Keratinocyte (primary cell): ENCODE measurements at regions not wholly inside any gene's neighbourhood (a gene's known extent, or its start where the extent isn't known, plus 50 kb on each side); places are given as distances from the start of the nearest gene placed in this dataset.

ENCODE experiments used
- DNase-seq: peaks from one replicate; pipeline ENCODE4 v3.0.0-alpha.2; 2011; ENCODE audit warnings: low read depth, missing footprints, low spot score
- FAIRE-seq: peaks from 2 replicates; lab custom pipeline; 2011; peaks lifted over from hg19 to GRCh38; lab: Jason Lieb, UNC
- H2AFZ ChIP-seq: 2 replicates; pipeline ENCODE4 v1.6.0; 2012; ENCODE audit warnings: low read length, control low read depth, inconsistent platforms; ENCODE audit not compliant: control insufficient read depth
- H3K27ac ChIP-seq: 2 replicates; pipeline ENCODE4 v1.5.1; 2011; ENCODE audit warnings: low read length; ENCODE audit not compliant: control insufficient read depth, insufficient read depth
- H3K27me3 ChIP-seq: 3 replicates; pipeline ENCODE4 v1.6.0; 2011; ENCODE audit warnings: low read length; ENCODE audit not compliant: control insufficient read depth, insufficient read depth; ENCODE audit errors: extremely low read depth
- H3K36me3 ChIP-seq, 2 experiments: 2 replicates in 1 of 2; 3 replicates in 1 of 2; pipeline ENCODE4 v1.5.1; 2011; ENCODE audit warnings: low read length in 2 of 2, mild to moderate bottlenecking in 1 of 2; ENCODE audit not compliant: control insufficient read depth in 2 of 2, insufficient read depth in 2 of 2; ENCODE audit errors: extremely low read depth in 1 of 2
- H3K4me1 ChIP-seq: 3 replicates; pipeline ENCODE4 v1.5.1; 2011; ENCODE audit warnings: low read length; ENCODE audit not compliant: control insufficient read depth, insufficient read depth; ENCODE audit errors: extremely low read depth
- H3K4me2 ChIP-seq: 3 replicates; pipeline ENCODE4 v1.6.0; 2011; ENCODE audit warnings: low read depth, low read length; ENCODE audit not compliant: control insufficient read depth, insufficient read depth; ENCODE audit errors: extremely low read depth
- H3K4me3 ChIP-seq, 3 experiments: fragments of 200-600 bp in 1 of 3; sonication (generic) in 1 of 3; 2 replicates in 2 of 3; 3 replicates in 1 of 3; pipeline ENCODE4 v1.5.1; 2011 to 2016; ENCODE audit warnings: low read length in 3 of 3, mild to moderate bottlenecking in 3 of 3, control low read depth in 2 of 3, inconsistent platforms in 1 of 3, low read depth in 1 of 3, mixed read lengths in 1 of 3, mixed run types in 1 of 3, moderate library complexity in 1 of 3; ENCODE audit not compliant: control insufficient read depth in 2 of 3, insufficient read depth in 2 of 3; ENCODE audit errors: extremely low read depth in 1 of 3
- H3K79me2 ChIP-seq: 2 replicates; pipeline ENCODE4 v1.6.0; 2012; ENCODE audit warnings: low read length; ENCODE audit not compliant: control insufficient read depth, insufficient read depth
- H3K9ac ChIP-seq: 3 replicates; pipeline ENCODE4 v1.6.0; 2011; ENCODE audit warnings: low read length; ENCODE audit not compliant: control insufficient read depth, insufficient read depth; ENCODE audit errors: extremely low read depth
- H3K9me1 ChIP-seq: 3 replicates; pipeline ENCODE4 v1.6.0; 2011; ENCODE audit warnings: low read length; ENCODE audit not compliant: control insufficient read depth, insufficient read depth; ENCODE audit errors: extremely low read depth
- H3K9me3 ChIP-seq: 2 replicates; pipeline ENCODE4 v1.5.1; 2012; ENCODE audit warnings: low read depth, low read length; ENCODE audit not compliant: control insufficient read depth
- H4K20me1 ChIP-seq: 3 replicates; pipeline ENCODE4 v1.6.0; 2011; ENCODE audit warnings: low read length; ENCODE audit not compliant: control insufficient read depth, insufficient read depth; ENCODE audit errors: extremely low read depth
- CTCF ChIP-seq, 3 experiments: IDR thresholded peaks in 1 of 3; conservative IDR thresholded peaks in 1 of 3; optimal IDR thresholded peaks in 1 of 3; 2 replicates in 2 of 3; 3 replicates in 1 of 3; pipeline versions ENCODE3 to v1.5.1; 2011; ENCODE audit warnings: low read length in 3 of 3, mild to moderate bottlenecking in 3 of 3, moderate library complexity in 2 of 3, control low read depth in 1 of 3, inconsistent platforms in 1 of 3; ENCODE audit not compliant: insufficient read depth in 2 of 3; ENCODE audit errors: extremely low read depth in 1 of 3
- EZH2 ChIP-seq: IDR thresholded peaks from one replicate; pipeline ENCODE4 v1.6.1; 2012; ENCODE audit warnings: inconsistent platforms, mild to moderate bottlenecking, low read length, moderate library complexity
- dilution Hi-C: fragments of 300-500 bp; cut with MboI; formaldehyde crosslinking; loops from one replicate; pipeline ENCODE4 v1.7.0; 2020; ENCODE audit warnings: low sequenced_read_pairs; ENCODE audit not compliant: extremely low pct_ligation_motif_present

DNA sequence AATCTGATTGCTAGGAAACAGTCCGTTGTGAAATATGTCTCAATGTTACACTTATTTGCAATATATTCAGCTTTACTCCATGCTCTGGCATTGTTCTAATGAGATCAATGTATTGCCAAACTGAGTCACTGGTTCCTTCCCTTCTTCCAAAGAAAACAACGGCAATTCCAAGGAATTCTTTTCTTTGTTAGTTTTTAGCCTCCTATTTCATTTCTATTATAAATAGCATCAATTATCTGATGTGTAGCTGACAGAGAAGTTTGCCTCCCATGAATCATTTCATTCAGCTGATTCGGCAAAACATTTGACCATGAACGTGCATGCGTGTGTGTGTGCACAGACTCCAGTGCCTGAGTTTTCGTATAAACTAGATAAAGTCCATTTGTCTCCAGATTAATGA is 346.8 kb downstream of the ETS1 start:
- no peak for FAIRE-seq
- H3K9ac ChIP-seq, result no peak overlapping the region
- no peaks in the 10 kb centered on the region for H3K4me1 ChIP-seq
- no peak overlapping the region for H3K4me2 ChIP-seq
- no peak overlapping the region for H3K4me3 ChIP-seq
- no peaks in the 10 kb centered on the region for H3K9me3 ChIP-seq
- H3K79me2 ChIP-seq, result no peaks in the 10 kb centered on the region
- no peaks in the 10 kb centered on the region for H4K20me1 ChIP-seq
- H3K36me3 ChIP-seq, result no peaks in the 10 kb centered on the region
- H3K9me1 ChIP-seq, result no peaks in the 10 kb centered on the region
- H3K27me3 ChIP-seq, result no peaks in the 10 kb centered on the region
- H3K27ac ChIP-seq, result no peak overlapping the region
- TF ChIP-seq EZH2 (no peak), CTCF (optimal IDR thresholded peaks at IDR 0.05 in 1 of 3, IDR thresholded peaks at IDR 0.05 in 1 of 3, conservative IDR thresholded peaks at IDR 0.05 in 1 of 3; ENCODE audit: extremely low read depth in 1 of 3, insufficient read depth in 2 of 3, low read length in 3 of 3) (no peak)
- no peak overlapping the region for H2AFZ ChIP-seq
- DNase-seq, result no peak
- dilution Hi-C loops, result no loop called here

DNA sequence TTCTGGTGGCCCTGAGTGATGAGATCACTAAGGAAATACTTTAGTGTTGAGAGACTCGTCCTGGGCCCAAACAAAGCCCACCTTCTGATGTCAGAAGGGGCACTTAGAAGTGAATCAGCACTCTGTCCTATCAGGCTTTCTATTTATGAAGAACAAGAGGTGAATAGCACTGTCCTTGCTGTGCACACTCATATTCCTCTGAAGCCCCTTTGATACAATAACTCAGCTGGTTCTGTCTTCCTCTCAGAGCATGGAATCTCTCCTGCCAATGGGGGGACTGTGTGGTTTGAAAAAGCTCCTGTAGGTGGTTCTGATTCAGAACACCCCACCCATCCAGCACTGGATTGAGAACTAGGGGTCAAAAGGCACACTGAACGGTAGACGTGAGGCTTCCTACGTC is 348.1 kb downstream of the ETS1 start:
- no peak overlapping the region for H3K27ac ChIP-seq
- dilution Hi-C loops, result no loop called here
- no peak overlapping the region for H3K4me2 ChIP-seq
- FAIRE-seq (no peak), DNase-seq (no peak)
- no peak for TF ChIP-seq CTCF (optimal IDR thresholded peaks at IDR 0.05 in 1 of 3, IDR thresholded peaks at IDR 0.05 in 1 of 3, conservative IDR thresholded peaks at IDR 0.05 in 1 of 3; ENCODE audit: extremely low read depth in 1 of 3, insufficient read depth in 2 of 3, low read length in 3 of 3)
- no peak for TF ChIP-seq EZH2
- no peaks in the 10 kb centered on the region for H3K9me1 ChIP-seq
- no peak overlapping the region for H2AFZ ChIP-seq
- H3K4me3 ChIP-seq, result no peak overlapping the region
- H3K79me2 ChIP-seq, result no peaks in the 10 kb centered on the region
- no peaks in the 10 kb centered on the region for H3K36me3 ChIP-seq
- no peak overlapping the region for H3K9ac ChIP-seq
- no peaks in the 10 kb centered on the region for H3K4me1 ChIP-seq
- no peaks in the 10 kb centered on the region for H4K20me1 ChIP-seq
- H3K9me3 ChIP-seq, result no peaks in the 10 kb centered on the region
- H3K27me3 ChIP-seq, result no peaks in the 10 kb centered on the region
